ENCODE measurements at regions not wholly inside any gene's neighbourhood (a gene's known extent, or its start where the extent isn't known, plus 50 kb on each side); places are given as distances from the start of the nearest gene placed in this dataset.

- no peak for DNase-seq
These were observed 143.1 kb upstream of the PELI1 start for GRCh38 chr2:64287202-64287740.

GRCh38 chr2:64288321-64289193 lies 144.3 kb upstream of the PELI1 start:
- no peak for DNase-seq

- no peak for DNase-seq
These were observed 145.0 kb upstream of the PELI1 start for GRCh38 chr2:64289251-64289650.

- DNase-seq, result no peak
These were observed 145.5 kb upstream of the PELI1 start for GRCh38 chr2:64289737-64290136.

- no peak for DNase-seq
These were observed 147.0 kb upstream of the PELI1 start for GRCh38 chr2:64291181-64291580.

GRCh38 chr2:64295326-64296139 lies 151.3 kb upstream of the PELI1 start:
- no peak for DNase-seq

GRCh38 chr2:64296140-64296480 lies 151.9 kb upstream of the PELI1 start:
- no peak for DNase-seq

- DNase-seq, result no peak
These were observed 152.6 kb upstream of the PELI1 start for GRCh38 chr2:64296695-64297346.

GRCh38 chr2:64298161-64298560 lies 153.9 kb upstream of the PELI1 start:
- no peak for DNase-seq

GRCh38 chr2:64300066-64300465 lies 153.9 kb upstream of the LGALSL start:
- no peak for DNase-seq

GRCh38 chr2:64303250-64303649 lies 150.7 kb upstream of the LGALSL start:
- DNase-seq, result no peak

GRCh38 chr2:64307421-64307820 lies 146.5 kb upstream of the LGALSL start:
- no peak for DNase-seq

GRCh38 chr2:64311191-64311910 lies 142.6 kb upstream of the LGALSL start:
- DNase-seq, result no peak

GRCh38 chr2:64311948-64312621 lies 141.9 kb upstream of the LGALSL start:
- peak in 1 of 2 experiments; percentile 7 for DNase-seq

- no peak for DNase-seq
These were observed 141.2 kb upstream of the LGALSL start for GRCh38 chr2:64312622-64313397.

- DNase-seq, result no peak
These were observed 140.6 kb upstream of the LGALSL start for GRCh38 chr2:64313398-64313723.

GRCh38 chr2:64315291-64315960 lies 138.5 kb upstream of the LGALSL start:
- DNase-seq, result no peak

- no peak for DNase-seq
These were observed 136.1 kb upstream of the LGALSL start for GRCh38 chr2:64317707-64318475.

GRCh38 chr2:64318476-64318748 lies 135.6 kb upstream of the LGALSL start:
- no peak for DNase-seq

GRCh38 chr2:64319896-64320295 lies 134.1 kb upstream of the LGALSL start:
- no peak for DNase-seq

Measured in NCI-H2081 (cell line).